Fibroblast of lung (primary cell): ENCODE measurements at regions not wholly inside any gene's neighbourhood (a gene's known extent, or its start where the extent isn't known, plus 50 kb on each side); places are given as distances from the start of the nearest gene placed in this dataset.

Source experiments
- CTCF ChIP-seq, 2 donors: IDR thresholded peaks in 1 of 2; conservative IDR thresholded peaks in 1 of 2; 1 replicate in 1 of 2; 2 replicates in 1 of 2; pipeline ENCODE4 v1.5.1; 2011 to 2012; ENCODE audit warnings: low read length in 2 of 2, control low read depth in 1 of 2, inconsistent platforms in 1 of 2, low read depth in 1 of 2, mild to moderate bottlenecking in 1 of 2
- EZH2 ChIP-seq: IDR thresholded peaks from 2 replicates; pipeline ENCODE4 v1.5.1; 2012; ENCODE audit warnings: low read length, control low read depth, mild to moderate bottlenecking; ENCODE audit errors: missing control alignments

GRCh38 chr13:91042870-91043269 lies 304.6 kb upstream of the MIR17HG start:
- TF ChIP-seq CTCF (conservative IDR thresholded peaks at IDR 0.05 in 1 of 2, IDR thresholded peaks at IDR 0.05 in 1 of 2; ENCODE audit: low read depth in 1 of 2, low read length in 2 of 2) (no peak), EZH2 (no peak)
